ENCODE measurements at regions not wholly inside any gene's neighbourhood (a gene's known extent, or its start where the extent isn't known, plus 50 kb on each side); places are given as distances from the start of the nearest gene placed in this dataset.

DNA sequence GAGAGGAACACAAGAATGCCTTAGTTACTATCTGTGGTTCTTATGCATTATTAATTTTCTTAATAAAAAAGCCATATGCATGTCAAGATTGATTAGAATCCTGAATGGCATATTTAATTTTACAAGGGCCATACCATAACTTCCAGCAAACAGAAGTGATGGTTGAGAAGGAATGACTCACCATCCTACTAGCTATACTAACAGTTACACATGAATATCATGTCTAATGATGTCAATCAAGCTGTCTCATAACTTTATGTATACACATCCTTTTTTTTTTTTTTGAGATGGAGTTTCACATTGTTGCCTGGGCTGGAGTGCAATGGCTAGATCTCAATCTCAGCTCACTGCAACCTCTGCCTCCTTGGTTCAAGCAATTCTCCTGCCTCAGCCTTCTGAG lies 1123.9 kb downstream of the NLGN4Y start:
- H3K4me3 ChIP-seq (replicated peaks in 1 of 2; ENCODE audit: low read depth in 2 of 2, low read length in 2 of 2), result no peak overlapping the region
- TF ChIP-seq CTCF (IDR thresholded peaks at IDR 0.05; ENCODE audit: low read depth, low read length), result no peak
- DNase-seq (ENCODE audit: low read depth in 2 of 2), result no peak

GRCh38 chrY:15650056-15650455 lies 1125.7 kb downstream of the NLGN4Y start:
- no peak for TF ChIP-seq CTCF (IDR thresholded peaks at IDR 0.05; ENCODE audit: low read depth, low read length)
- DNase-seq (ENCODE audit: low read depth in 2 of 2), result no peak

DNA sequence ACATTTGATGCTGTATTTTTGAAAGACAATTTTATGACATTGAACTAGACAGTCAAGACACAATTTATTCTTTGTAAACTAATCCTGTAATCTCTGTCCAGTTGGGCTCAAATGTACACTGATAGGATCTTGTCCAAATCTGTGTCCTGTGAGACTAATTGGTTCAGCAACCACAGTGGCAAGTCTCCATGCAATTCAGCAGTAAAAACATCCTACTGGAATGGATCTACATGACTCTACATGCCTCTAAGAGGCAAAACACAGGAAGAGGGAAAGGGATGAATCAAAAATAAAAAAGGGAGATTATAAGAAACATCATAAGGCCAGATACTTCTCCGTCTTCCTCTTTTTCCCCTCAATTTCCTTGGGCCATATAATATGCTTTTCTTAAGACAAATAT lies 1164.2 kb downstream of the NLGN4Y start:
- DNase-seq (ENCODE audit: low read depth in 2 of 2), result no peak

More at GRCh38 chrY:15650056-15650455, 1125.7 kb downstream of the NLGN4Y start:
- no peak overlapping the region for H3K4me3 ChIP-seq (replicated peaks in 1 of 2; ENCODE audit: low read depth in 2 of 2, low read length in 2 of 2)

GRCh38 chrY:15689994-15690393 lies 1165.7 kb downstream of the NLGN4Y start:
- no peak overlapping the region for H3K4me3 ChIP-seq (replicated peaks in 1 of 2; ENCODE audit: low read depth in 2 of 2, low read length in 2 of 2)
- no peak for DNase-seq (ENCODE audit: low read depth in 2 of 2)
- TF ChIP-seq CTCF (IDR thresholded peaks at IDR 0.05; ENCODE audit: low read depth, low read length), result no peak

More for the DNA sequence above, 1164.2 kb downstream of the NLGN4Y start:
- TF ChIP-seq CTCF (IDR thresholded peaks at IDR 0.05; ENCODE audit: low read depth, low read length), result no peak
- no peak overlapping the region for H3K4me3 ChIP-seq (replicated peaks in 1 of 2; ENCODE audit: low read depth in 2 of 2, low read length in 2 of 2)

- no peak overlapping the region for H3K4me3 ChIP-seq (replicated peaks in 1 of 2; ENCODE audit: low read depth in 2 of 2, low read length in 2 of 2)
- DNase-seq (ENCODE audit: low read depth in 2 of 2), result no peak
- no peak for TF ChIP-seq CTCF (IDR thresholded peaks at IDR 0.05; ENCODE audit: low read depth, low read length)
These were observed 1177.8 kb downstream of the NLGN4Y start for GRCh38 chrY:15702131-15702530.

DNA sequence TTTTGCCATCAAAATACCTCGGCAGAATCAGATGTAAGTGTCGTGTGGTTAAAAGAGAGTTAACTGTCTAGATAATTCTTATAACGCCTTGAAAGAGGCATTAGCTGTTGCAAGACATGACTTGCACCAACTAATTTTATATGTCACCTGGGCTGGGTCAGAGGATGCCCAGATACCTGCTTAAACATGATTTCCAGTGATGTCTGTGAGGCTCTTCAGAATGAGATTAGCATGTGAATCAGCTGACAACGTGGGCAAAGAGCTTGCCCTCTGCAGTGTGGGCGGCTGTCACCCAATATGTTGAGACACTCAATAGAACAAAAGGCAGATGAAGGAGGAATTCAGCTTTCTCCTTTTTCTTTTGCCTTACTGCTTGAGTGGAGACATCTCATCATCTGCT lies 1180.6 kb downstream of the NLGN4Y start:
- no peak overlapping the region for H3K4me3 ChIP-seq (replicated peaks in 1 of 2; ENCODE audit: low read depth in 2 of 2, low read length in 2 of 2)
- TF ChIP-seq CTCF (IDR thresholded peaks at IDR 0.05; ENCODE audit: low read depth, low read length), result no peak
- no peak for DNase-seq (ENCODE audit: low read depth in 2 of 2)

Data from cardiac fibroblast (primary cell).